NCI-H146 treated with DMSO at 0.1 percent for 48 hours (cell line): ENCODE measurements at regions not wholly inside any gene's neighbourhood (a gene's known extent, or its start where the extent isn't known, plus 50 kb on each side); places are given as distances from the start of the nearest gene placed in this dataset.

Experiments used
- DNase-seq: peaks from one replicate; lab custom pipeline; 2025; ENCODE audit not compliant: unreplicated experiment; lab: John Stamatoyannopoulos, UW

DNA sequence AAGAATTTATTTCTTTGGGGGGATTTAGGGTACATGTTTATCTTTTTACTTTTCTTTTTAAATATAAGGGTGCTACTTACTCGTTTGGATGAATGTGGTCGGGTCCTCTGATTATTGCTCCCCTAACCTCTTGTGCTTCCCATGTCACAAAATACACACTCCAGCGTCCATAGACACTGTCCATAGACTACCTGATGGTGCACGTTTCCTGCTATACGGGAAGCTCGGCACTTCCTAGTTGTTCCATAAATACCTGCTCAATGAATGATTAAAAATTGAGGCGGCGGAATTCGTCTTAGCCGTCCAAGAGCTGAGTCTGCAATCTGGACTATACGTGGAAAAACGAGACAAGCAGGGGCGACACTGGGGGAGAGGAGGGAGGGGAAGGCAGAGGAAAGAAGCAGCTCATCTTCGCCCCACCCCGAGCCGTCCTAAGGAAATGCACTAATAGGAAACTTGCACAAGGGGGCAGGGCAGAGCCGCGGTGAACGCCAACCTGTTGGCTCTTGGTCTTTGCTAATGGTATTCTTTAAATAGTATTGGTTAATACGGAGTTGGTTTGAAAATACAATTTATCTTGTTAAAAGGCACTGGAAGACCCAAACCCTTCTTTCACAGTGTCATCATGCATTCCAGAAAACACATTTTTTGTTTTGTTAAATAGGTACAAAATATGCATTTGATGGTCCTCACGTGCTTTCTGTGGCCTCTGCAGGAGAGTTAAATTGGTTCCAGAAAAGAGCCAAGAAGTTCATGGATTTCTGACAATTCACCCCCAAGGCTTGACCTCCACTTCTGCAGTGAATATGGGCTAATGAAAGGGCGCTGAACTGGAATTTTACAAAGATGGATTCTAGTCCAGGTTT is 73.0 kb upstream of the KCTD1 start:
- DNase-seq: peak; percentile 28

DNA sequence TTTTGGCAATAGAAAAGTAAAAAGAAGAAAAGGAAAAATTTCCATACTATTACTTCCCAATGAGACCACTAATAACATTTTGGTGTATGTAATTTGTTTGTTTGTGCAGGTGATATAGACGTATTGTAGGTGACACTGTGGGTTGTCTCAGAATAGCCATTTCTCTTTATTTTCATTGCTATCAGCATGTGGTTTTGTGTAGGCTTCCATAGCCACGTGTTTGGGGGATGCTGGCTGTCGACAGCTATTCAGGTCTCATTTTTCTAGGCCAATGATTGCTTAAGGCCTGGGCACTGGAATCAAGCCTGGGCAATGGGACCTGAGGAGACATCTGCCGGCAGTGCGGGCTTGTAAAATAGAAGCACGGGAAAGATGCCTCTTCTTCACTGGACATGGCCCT is 71.0 kb upstream of the KCTD1 start:
- no peak for DNase-seq

DNA sequence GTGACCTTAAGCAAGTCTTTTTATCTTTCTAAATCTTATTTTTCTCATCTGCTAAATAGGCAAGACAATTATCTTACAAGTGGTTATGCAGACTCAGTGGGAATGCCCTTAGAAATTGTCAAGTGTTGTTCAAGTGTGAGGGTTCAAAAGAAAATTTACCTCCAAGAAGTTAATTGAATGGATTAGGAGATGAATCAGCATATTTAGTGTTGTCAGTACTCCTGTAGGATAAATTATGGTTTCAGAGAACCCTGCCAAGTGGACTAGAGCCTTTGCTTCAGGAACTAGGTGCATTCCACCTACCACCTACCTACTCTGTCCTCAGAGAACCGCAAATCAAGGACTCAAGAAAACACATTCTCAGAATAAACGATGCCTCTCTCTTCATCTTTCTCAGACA is 69.8 kb upstream of the KCTD1 start:
- DNase-seq: no peak

DNA sequence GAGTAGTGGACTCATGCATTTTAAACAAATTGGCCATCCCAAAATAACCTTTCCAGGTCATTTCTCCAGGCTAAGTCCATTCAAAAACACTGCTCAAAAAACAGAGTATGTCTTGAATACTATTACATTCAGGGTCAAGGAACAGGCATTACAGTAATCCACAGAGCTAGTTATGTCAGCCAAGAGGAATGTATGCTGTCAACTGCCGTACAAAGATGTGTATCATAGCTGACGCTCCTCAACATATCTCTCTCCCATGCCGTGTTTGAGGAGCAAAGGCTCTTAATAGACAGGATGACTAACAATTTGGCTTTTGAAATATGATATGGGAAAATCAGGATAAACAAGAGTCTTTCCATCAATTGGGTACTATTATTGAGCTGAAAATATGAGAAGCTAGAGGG is 68.8 kb upstream of the KCTD1 start:
- DNase-seq: no peak

DNA sequence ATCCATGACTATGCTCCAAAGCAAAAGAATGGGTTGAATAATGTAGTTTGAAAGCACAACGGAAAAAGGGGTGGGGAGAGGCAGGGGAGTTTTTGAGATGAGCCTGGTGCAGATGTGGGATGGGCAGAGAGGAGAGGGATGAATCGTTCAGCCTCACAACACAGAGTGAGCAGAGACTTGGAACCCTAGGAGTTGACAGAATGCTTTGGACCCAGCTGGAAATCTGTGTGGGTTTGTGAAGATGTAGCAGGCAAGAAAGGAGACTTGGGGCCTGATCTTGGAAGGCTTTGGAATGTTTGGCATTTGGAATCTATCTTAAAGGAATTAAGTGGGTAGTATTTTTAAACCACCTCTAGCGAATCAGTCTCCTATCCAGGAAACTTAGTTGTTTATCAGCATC is 66.0 kb upstream of the KCTD1 start:
- no peak for DNase-seq
